Colonic mucosa (tissue), 4 donors: ENCODE measurements at regions not wholly inside any gene's neighbourhood (a gene's known extent, or its start where the extent isn't known, plus 50 kb on each side); places are given as distances from the start of the nearest gene placed in this dataset.

Source experiments
- DNase-seq: peaks from one replicate; pipeline ENCODE4 v3.0.0-alpha.2; 2020
- H3K27ac ChIP-seq: fragments of 200-600 bp; one replicate; pipeline ENCODE4 v1.8.0; 2021
- H3K27me3 ChIP-seq: fragments of 200-600 bp; one replicate; pipeline ENCODE4 v1.8.0; 2021
- H3K36me3 ChIP-seq: fragments of 200-600 bp; one replicate; pipeline ENCODE4 v1.8.0; 2021
- H3K4me1 ChIP-seq: fragments of 200-600 bp; one replicate; pipeline ENCODE4 v1.8.0; 2021; ENCODE audit warnings: mild to moderate bottlenecking
- H3K4me3 ChIP-seq: fragments of 200-600 bp; one replicate; pipeline ENCODE4 v1.8.0; 2021
- H3K9ac ChIP-seq, 2 donors: one replicate each; pipeline ENCODE4 v1.7.0; 2013; ENCODE audit warnings: control low read depth in 2 of 2, low read depth in 2 of 2, low read length in 2 of 2
- H3K9me3 ChIP-seq: fragments of 200-600 bp; one replicate; pipeline ENCODE4 v1.8.0; 2021
- CTCF ChIP-seq: fragments of 200-600 bp; IDR thresholded peaks from one replicate; pipeline ENCODE4 v1.8.0; 2022; ENCODE audit warnings: antibody characterized with exemption, mild to moderate bottlenecking
- intact Hi-C: fragments of 100-400 bp; cut with DNase I; formaldehyde crosslinking; loops from one replicate; pipeline ENCODE4 v1.14.1; 2022
- donor health status: healthy.
- donor health status: DM: no; HTN: no; CAD: no.
- donor health status: DM: no; HTN: no; CAD: no.

DNA sequence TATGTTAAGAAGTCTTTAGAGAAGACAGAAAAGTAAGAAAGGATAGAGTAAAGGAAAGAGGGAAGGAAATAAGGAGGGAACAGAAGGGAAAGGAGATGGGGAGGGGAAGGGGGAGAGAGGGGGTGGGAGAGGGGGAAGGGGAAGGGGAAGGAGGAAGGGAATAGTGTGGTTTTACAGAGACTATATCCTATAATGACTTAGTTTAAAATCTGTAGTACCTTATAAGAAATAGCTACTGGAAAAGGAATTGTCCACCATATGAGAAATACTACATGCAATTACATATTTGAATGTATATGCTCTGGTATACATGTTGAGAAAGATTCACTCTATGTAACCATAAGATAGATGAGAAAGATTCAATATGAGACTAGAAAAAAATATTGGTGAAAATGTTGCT lies 1042.3 kb downstream of the BRINP3 start:
- Histone ChIP-seq H3K9ac (no peak overlapping the region), H3K27me3 (no peaks in the 10 kb centered on the region), H3K4me1 (no peaks in the 10 kb centered on the region), H3K27ac (no peak overlapping the region), H3K9me3 (no peaks in the 10 kb centered on the region), H3K4me3 (no peak overlapping the region), H3K36me3 (no peaks in the 10 kb centered on the region)
- intact Hi-C loops = no loop called here
- TF ChIP-seq CTCF = no peak
- no peak for DNase-seq

DNA sequence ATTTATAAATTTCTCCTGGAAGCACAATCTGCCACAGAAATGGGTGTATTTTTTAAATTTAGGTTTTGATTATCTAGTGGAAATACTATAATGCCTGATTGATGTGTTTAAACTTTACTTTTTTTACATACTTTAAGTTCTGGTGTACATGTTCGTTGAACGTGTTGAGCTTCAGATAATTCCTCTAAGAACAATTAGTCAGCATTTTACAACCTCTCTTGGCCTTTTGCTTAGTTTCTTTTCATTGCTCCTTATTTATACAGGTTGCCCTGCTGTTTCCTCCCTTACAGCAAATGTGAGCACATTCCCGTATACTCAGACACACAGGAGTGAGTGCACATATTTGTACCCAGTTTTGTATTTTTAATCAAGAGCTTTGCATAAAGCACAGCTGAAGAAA lies 1038.9 kb downstream of the BRINP3 start:
- no peak overlapping the region for H3K4me3 ChIP-seq

DNA sequence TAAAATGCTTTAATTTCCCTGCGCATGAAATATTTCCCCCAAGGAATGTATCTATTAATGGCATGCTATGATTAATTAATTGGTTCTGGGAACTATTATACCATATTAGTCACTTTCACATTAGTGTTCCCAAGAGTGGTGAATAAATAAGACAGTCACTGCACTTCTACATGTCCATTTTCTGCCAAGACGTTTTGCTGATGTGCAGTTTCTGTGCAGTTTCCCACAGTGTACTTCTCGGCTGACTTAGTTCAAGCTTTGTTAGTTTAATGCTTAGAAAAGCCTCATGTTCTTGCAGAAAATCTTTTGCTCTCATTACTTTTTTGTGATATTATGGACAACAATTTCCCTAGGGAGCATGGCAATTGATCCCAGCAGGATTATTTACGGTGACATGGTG lies 1014.5 kb downstream of the BRINP3 start:
- no peak overlapping the region for H3K9ac ChIP-seq
- no peaks in the 10 kb centered on the region for H3K4me1 ChIP-seq
- DNase-seq = no peak
- H3K27ac ChIP-seq = no peak overlapping the region
- H3K27me3 ChIP-seq = no peaks in the 10 kb centered on the region
- TF ChIP-seq CTCF = no peak
- H3K4me3 ChIP-seq = no peak overlapping the region
- no peaks in the 10 kb centered on the region for H3K36me3 ChIP-seq
- H3K9me3 ChIP-seq = no peaks in the 10 kb centered on the region
- intact Hi-C loops = no loop called here

More for the DNA sequence above, 1038.9 kb downstream of the BRINP3 start:
- no peak for TF ChIP-seq CTCF
- Histone ChIP-seq H3K9ac (no peak overlapping the region), H3K27me3 (no peaks in the 10 kb centered on the region), H3K27ac (no peak overlapping the region), H3K4me1 (no peaks in the 10 kb centered on the region), H3K9me3 (no peaks in the 10 kb centered on the region), H3K36me3 (no peaks in the 10 kb centered on the region)
- DNase-seq = no peak
- intact Hi-C loops = no loop called here

DNA sequence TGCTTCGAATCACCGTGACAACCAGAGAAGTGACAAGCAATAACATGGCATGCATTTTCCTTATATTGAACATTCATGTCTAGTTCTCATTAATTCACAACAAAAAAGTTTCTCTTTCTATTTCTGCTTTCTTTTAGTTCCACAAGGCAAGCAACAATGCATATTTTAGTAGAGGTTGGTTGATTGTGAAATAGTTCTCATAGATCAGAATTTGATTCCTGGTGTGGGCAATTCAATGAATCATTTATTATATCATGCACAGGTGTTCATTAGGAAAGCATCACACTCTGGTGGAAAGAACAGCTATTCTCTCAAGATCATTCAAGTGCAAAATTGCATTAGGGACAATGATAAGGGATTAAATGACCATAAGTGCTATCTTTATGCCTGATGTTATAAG lies 980.9 kb downstream of the BRINP3 start:
- Histone ChIP-seq H3K4me3 (no peak overlapping the region), H3K27ac (no peak overlapping the region), H3K4me1 (no peaks in the 10 kb centered on the region), H3K27me3 (no peaks in the 10 kb centered on the region), H3K36me3 (no peaks in the 10 kb centered on the region), H3K9me3 (no peaks in the 10 kb centered on the region), H3K9ac (no peak overlapping the region)
- no peak for TF ChIP-seq CTCF
- no peak for DNase-seq
- intact Hi-C loops = no loop called here

- intact Hi-C loops = no loop called here
- H3K36me3 ChIP-seq = no peaks in the 10 kb centered on the region
Measured at GRCh38 chr1:189499736-189500135, 977.9 kb downstream of the BRINP3 start.

More at GRCh38 chr1:189499736-189500135, 977.9 kb downstream of the BRINP3 start:
- H3K27ac ChIP-seq = no peak overlapping the region
- H3K4me3 ChIP-seq = no peak overlapping the region
- no peaks in the 10 kb centered on the region for H3K4me1 ChIP-seq
- no peak for TF ChIP-seq CTCF
- no peak for DNase-seq
- H3K9ac ChIP-seq = no peak overlapping the region
- no peaks in the 10 kb centered on the region for H3K9me3 ChIP-seq
- no peaks in the 10 kb centered on the region for H3K27me3 ChIP-seq
